Neural crest cell (in vitro differentiated cells): ENCODE measurements at regions not wholly inside any gene's neighbourhood (a gene's known extent, or its start where the extent isn't known, plus 50 kb on each side); places are given as distances from the start of the nearest gene placed in this dataset.
"Not testable (repeated sequence)": the region's sequence is repeated elsewhere in the genome, so short reads cannot be mapped to it uniquely, and the experiment has no call there.

Source experiments
- DNase-seq: peaks from one replicate; pipeline ENCODE4 v3.0.0; 2021; ENCODE audit warnings: low read depth, mixed read lengths, low spot score
- H3K27ac Mint-ChIP-seq: one replicate; pipeline ENCODE4 v1.8.0; 2021; ENCODE audit warnings: mild to moderate bottlenecking, mixed read lengths; ENCODE audit not compliant: unreplicated experiment
- H3K27me3 Mint-ChIP-seq: 2 replicates; pipeline ENCODE4 v1.8.0; 2021; ENCODE audit warnings: low read depth, mild to moderate bottlenecking, mixed read lengths
- H3K36me3 Mint-ChIP-seq: 2 replicates; pipeline ENCODE4 v1.8.0; 2021; ENCODE audit warnings: low read depth, mild to moderate bottlenecking, mixed read lengths
- H3K4me1 Mint-ChIP-seq: 2 replicates; pipeline ENCODE4 v1.8.0; 2021; ENCODE audit warnings: mixed read lengths
- H3K4me3 Mint-ChIP-seq: one replicate; pipeline ENCODE4 v1.8.0; 2021; ENCODE audit warnings: mild to moderate bottlenecking, mixed read lengths
- H3K9me3 Mint-ChIP-seq: 2 replicates; pipeline ENCODE4 v1.8.0; 2021; ENCODE audit warnings: mixed read lengths
- TF ChIP-seq, protein P1 (sequence below): fragments of 200-600 bp; sonication (generic); conservative IDR thresholded peaks from 2 replicates; pipeline ENCODE4 v1.5.0; 2021; ENCODE audit warnings: antibody characterized with exemption, mild to moderate bottlenecking

DNA sequence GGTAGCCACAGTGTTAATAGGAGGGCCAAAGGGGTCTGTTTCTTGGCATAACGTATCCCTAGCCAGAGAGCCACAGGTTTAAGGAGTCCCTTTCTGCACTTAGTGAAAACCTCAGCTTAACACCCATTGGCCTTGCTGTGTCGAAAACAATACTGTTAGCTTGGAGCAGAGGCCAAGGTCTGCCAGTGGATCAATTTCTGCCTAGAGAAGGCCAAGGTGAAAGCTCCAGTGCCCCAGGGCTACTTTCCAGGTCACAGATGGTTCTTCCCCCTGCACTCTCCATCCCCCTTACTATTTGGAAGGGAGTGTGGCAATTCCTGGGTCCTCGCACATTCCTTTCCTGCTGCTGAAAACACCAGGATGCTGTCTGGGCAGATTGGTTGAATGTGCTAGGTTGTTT lies 74.8 kb upstream of the TNP1 start:
- TF ChIP-seq, protein P1, sequence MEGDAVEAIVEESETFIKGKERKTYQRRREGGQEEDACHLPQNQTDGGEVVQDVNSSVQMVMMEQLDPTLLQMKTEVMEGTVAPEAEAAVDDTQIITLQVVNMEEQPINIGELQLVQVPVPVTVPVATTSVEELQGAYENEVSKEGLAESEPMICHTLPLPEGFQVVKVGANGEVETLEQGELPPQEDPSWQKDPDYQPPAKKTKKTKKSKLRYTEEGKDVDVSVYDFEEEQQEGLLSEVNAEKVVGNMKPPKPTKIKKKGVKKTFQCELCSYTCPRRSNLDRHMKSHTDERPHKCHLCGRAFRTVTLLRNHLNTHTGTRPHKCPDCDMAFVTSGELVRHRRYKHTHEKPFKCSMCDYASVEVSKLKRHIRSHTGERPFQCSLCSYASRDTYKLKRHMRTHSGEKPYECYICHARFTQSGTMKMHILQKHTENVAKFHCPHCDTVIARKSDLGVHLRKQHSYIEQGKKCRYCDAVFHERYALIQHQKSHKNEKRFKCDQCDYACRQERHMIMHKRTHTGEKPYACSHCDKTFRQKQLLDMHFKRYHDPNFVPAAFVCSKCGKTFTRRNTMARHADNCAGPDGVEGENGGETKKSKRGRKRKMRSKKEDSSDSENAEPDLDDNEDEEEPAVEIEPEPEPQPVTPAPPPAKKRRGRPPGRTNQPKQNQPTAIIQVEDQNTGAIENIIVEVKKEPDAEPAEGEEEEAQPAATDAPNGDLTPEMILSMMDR, result no peak
- no peaks in the 10 kb centered on the region for H3K27me3 Mint-ChIP-seq
- peaks cover 5% of the 10 kb centered on the region for H3K9me3 Mint-ChIP-seq
- H3K4me3 Mint-ChIP-seq, result no peak overlapping the region
- H3K36me3 Mint-ChIP-seq, result peaks cover 2% of the 10 kb centered on the region
- DNase-seq, result no peak
- peaks cover 10% of the 10 kb centered on the region for H3K4me1 Mint-ChIP-seq
- H3K27ac Mint-ChIP-seq, result no peak overlapping the region

DNA sequence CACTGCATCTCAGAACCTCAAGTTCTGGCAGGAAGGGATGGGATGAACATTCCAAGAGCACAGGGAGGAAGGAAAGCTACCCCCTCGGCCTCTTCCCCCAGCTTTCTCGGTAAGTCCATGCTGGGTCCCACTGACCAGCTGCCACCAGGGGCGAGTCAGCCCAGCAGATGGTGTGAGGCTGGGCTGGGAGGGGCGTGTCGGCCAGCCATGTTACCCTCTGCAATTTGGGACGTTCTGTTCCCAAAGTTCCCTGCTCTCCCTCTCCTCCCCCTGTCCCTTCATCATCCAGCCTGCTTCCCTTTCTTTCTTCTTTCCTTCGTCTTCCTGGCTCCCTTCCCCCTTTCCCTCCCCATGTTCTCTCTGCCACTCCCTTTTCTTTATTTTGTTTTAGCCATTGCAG lies 74.3 kb upstream of the TNP1 start:
- peaks cover 2% of the 10 kb centered on the region for H3K36me3 Mint-ChIP-seq
- no peak for DNase-seq
- peak overlapping the region; percentile 67 for H3K27ac Mint-ChIP-seq
- H3K4me1 Mint-ChIP-seq, result peaks cover 10% of the 10 kb centered on the region
- no peaks in the 10 kb centered on the region for H3K27me3 Mint-ChIP-seq
- H3K9me3 Mint-ChIP-seq, result peaks cover 10% of the 10 kb centered on the region
- TF ChIP-seq, protein P1, result no peak
- no peak overlapping the region for H3K4me3 Mint-ChIP-seq

DNA sequence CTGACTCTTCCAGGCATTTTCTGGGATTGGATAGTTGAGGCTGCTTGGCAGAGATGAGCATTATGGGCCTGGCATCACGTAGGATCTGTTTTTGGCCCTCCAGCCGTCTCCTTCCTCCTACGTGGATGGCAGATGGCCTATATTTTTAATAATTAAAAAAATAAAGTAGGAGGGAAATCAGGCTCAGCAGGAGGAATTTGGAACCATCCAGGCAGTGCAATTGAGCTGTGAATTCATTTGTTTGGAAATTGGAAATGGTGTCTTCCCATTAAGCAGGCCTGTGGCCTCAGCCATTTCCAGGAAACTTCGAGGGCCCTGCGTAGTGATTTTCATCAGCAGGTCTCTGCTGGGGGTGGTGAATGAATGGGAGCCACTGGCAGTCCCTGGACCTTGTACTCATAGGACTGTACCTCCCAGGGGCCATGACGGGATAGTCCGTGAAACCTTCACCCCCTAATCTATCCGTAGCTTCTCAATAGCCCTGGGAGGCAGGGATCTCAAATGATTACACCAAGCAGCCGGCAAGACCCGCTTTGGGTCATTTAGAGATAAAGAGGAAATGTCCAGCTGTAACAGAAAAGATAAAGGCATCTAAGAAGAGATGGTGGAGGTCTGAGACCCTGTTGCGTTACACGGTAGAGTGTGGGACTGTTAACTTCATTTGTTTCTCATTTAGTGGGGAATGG lies 73.1 kb upstream of the TNP1 start:
- no peaks in the 10 kb centered on the region for H3K27me3 Mint-ChIP-seq
- no peaks in the 10 kb centered on the region for H3K36me3 Mint-ChIP-seq
- no peak overlapping the region for H3K27ac Mint-ChIP-seq

DNA sequence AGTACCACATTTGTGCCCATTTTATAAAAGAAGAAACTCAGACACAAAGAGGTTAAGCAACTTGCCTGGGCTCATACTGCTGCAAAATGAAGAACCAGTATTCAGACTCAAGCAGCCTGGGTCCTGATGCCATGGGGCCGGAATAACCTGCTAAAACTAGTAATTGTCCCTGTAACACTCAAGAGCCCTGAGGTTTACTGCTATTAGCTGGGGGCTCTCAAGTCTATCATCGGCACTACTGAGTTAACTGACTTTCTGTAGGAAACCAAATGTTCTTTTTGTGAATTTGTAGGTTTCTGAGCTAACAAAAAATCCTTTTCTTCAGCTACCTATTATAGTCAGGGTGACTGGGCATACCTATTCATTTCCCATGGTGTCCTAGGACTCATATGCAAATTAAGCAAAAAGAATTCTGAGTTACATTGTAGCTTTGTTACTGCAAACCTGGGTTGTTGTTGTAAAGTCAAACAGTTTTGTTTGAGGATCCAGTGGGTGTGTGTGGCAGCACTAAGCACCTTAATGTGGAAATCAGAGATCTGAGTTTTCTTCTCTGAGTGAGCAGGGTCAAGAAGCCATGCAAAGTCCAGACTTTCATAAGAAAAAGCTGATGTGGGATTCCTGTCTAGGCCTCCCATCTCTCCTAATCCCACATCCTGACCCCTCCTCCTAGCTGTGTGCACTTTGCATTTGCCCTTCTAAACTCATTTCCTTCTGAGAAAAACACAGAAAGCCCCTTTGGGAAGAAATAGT lies 72.4 kb upstream of the TNP1 start:
- H3K27ac Mint-ChIP-seq, result no peak overlapping the region
- TF ChIP-seq, protein P1, result no peak
- H3K9me3 Mint-ChIP-seq, result peaks cover 7% of the 10 kb centered on the region
- peaks cover 14% of the 10 kb centered on the region for H3K4me1 Mint-ChIP-seq
- no peak overlapping the region for H3K4me3 Mint-ChIP-seq
- no peaks in the 10 kb centered on the region for H3K36me3 Mint-ChIP-seq
- no peak for DNase-seq
- H3K27me3 Mint-ChIP-seq, result no peaks in the 10 kb centered on the region

More for the DNA sequence above, 73.1 kb upstream of the TNP1 start:
- TF ChIP-seq, protein P1, result no peak
- no peak overlapping the region for H3K4me3 Mint-ChIP-seq
- no peak for DNase-seq
- H3K4me1 Mint-ChIP-seq, result peaks cover 10% of the 10 kb centered on the region
- peaks cover 7% of the 10 kb centered on the region for H3K9me3 Mint-ChIP-seq

DNA sequence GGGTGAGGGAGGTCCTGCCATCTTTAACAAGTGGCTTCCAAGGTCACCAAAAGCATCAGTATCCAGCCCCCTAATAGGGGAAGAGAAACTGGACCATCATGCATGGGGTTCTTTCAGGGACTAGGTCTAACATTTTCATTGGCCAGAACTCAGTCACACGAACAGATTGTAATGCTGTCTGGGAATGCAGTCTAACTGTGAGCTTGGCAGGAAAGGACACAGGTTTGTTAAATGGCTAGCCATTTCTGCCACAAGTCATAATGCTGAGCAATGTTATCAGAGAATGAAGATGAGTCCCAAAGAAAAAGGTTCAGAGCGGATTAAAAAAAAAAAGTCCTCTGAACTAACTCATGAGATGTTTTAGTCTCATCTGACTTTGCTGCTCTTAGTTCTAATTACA lies 70.9 kb upstream of the TNP1 start:
- Mint-ChIP-seq H3K36me3 (no peaks in the 10 kb centered on the region), H3K27me3 (no peaks in the 10 kb centered on the region), H3K4me1 (peaks cover 27% of the 10 kb centered on the region), H3K9me3 (peaks cover 7% of the 10 kb centered on the region), H3K27ac (no peak overlapping the region), H3K4me3 (no peak overlapping the region)
- no peak for DNase-seq
- TF ChIP-seq, protein P1, result no peak

DNA sequence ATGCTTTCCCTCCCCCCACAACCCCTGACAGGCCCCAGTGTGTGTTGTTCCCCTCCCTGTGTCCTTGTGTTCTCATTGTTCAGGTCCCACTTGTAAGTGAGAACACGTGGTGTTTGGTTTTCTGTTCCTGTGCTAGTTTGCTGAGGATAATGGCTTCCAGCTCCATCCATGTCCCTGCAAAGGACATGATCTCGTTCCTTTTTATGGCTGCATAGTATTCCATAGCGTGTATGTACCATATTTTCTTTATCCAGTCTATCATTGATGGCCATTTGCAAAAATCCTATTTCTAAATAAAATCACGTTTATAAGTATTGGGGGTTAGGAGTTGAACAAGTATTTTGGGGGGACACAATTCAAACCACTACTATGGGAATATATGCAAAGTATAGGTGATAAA lies 69.5 kb upstream of the TNP1 start:
- H3K27me3 Mint-ChIP-seq, H3K4me3 Mint-ChIP-seq, DNase-seq, H3K9me3 Mint-ChIP-seq, H3K36me3 Mint-ChIP-seq, H3K27ac Mint-ChIP-seq: not testable (repeated sequence)
- peaks cover 41% of the 10 kb centered on the region for H3K4me1 Mint-ChIP-seq
